Endothelial cell (in vitro differentiated cells): ENCODE measurements at regions not wholly inside any gene's neighbourhood (a gene's known extent, or its start where the extent isn't known, plus 50 kb on each side); places are given as distances from the start of the nearest gene placed in this dataset.

Experiments used
- DNase-seq: peaks from one replicate; pipeline ENCODE4 v3.0.0; 2021; ENCODE audit warnings: low spot score
- H3K27ac Mint-ChIP-seq: one replicate; pipeline ENCODE4 v1.8.0; 2021; ENCODE audit warnings: mixed read lengths, inconsistent platforms; ENCODE audit not compliant: unreplicated experiment
- H3K27me3 Mint-ChIP-seq: one replicate; pipeline ENCODE4 v1.8.0; 2021; ENCODE audit warnings: mild to moderate bottlenecking, moderate library complexity, mixed read lengths, inconsistent platforms; ENCODE audit not compliant: unreplicated experiment
- H3K36me3 Mint-ChIP-seq: one replicate; pipeline ENCODE4 v1.8.0; 2021; ENCODE audit warnings: mild to moderate bottlenecking, low read depth, mixed read lengths, inconsistent platforms; ENCODE audit not compliant: unreplicated experiment
- H3K4me1 Mint-ChIP-seq: one replicate; pipeline ENCODE4 v1.8.0; 2021; ENCODE audit warnings: mild to moderate bottlenecking, mixed read lengths, inconsistent platforms; ENCODE audit not compliant: unreplicated experiment
- H3K4me3 Mint-ChIP-seq: one replicate; pipeline ENCODE4 v1.8.0; 2021; ENCODE audit warnings: mild to moderate bottlenecking, mixed read lengths, inconsistent platforms; ENCODE audit not compliant: unreplicated experiment
- H3K9me3 Mint-ChIP-seq: one replicate; pipeline ENCODE4 v1.8.0; 2021; ENCODE audit warnings: mixed read lengths, inconsistent platforms; ENCODE audit not compliant: unreplicated experiment
- CTCF ChIP-seq: fragments of 200-600 bp; sonication (generic); IDR thresholded peaks from one replicate; pipeline ENCODE4 v1.5.0; 2021; ENCODE audit warnings: antibody characterized with exemption; ENCODE audit not compliant: unreplicated experiment

- no peak overlapping the region for H3K27ac Mint-ChIP-seq
- DNase-seq, result no peak
- H3K4me3 Mint-ChIP-seq, result no peak overlapping the region
- no peak for TF ChIP-seq CTCF
- H3K4me1 Mint-ChIP-seq, result no peaks in the 10 kb centered on the region
- no peaks in the 10 kb centered on the region for H3K27me3 Mint-ChIP-seq
- H3K36me3 Mint-ChIP-seq, result no peaks in the 10 kb centered on the region
- no peaks in the 10 kb centered on the region for H3K9me3 Mint-ChIP-seq
Observed at GRCh38 chr1:81192647-81193642, 607.8 kb upstream of the ADGRL2 start.

- no peaks in the 10 kb centered on the region for H3K9me3 Mint-ChIP-seq
- no peak for DNase-seq
- H3K27ac Mint-ChIP-seq, result no peak overlapping the region
- H3K27me3 Mint-ChIP-seq, result no peaks in the 10 kb centered on the region
- TF ChIP-seq CTCF, result no peak
- no peak overlapping the region for H3K4me3 Mint-ChIP-seq
- H3K4me1 Mint-ChIP-seq, result no peaks in the 10 kb centered on the region
- no peaks in the 10 kb centered on the region for H3K36me3 Mint-ChIP-seq
Observed at GRCh38 chr1:81190003-81190402, 610.7 kb upstream of the ADGRL2 start.

- Mint-ChIP-seq H3K36me3 (no peaks in the 10 kb centered on the region), H3K4me1 (no peaks in the 10 kb centered on the region), H3K4me3 (no peak overlapping the region), H3K27ac (no peak overlapping the region), H3K27me3 (no peaks in the 10 kb centered on the region), H3K9me3 (no peaks in the 10 kb centered on the region)
- no peak for DNase-seq
- TF ChIP-seq CTCF, result no peak
Observed at GRCh38 chr1:81187635-81188034, 613.1 kb upstream of the ADGRL2 start.

GRCh38 chr1:81186261-81186660 is 614.5 kb upstream of the ADGRL2 start:
- Mint-ChIP-seq H3K4me3 (no peak overlapping the region), H3K4me1 (no peaks in the 10 kb centered on the region), H3K27ac (no peak overlapping the region), H3K36me3 (no peaks in the 10 kb centered on the region), H3K27me3 (no peaks in the 10 kb centered on the region), H3K9me3 (no peaks in the 10 kb centered on the region)
- TF ChIP-seq CTCF, result no peak
- DNase-seq, result no peak

GRCh38 chr1:81183553-81183952 is 617.2 kb upstream of the ADGRL2 start:
- Mint-ChIP-seq H3K36me3 (no peaks in the 10 kb centered on the region), H3K9me3 (no peaks in the 10 kb centered on the region), H3K27me3 (no peaks in the 10 kb centered on the region), H3K4me1 (no peaks in the 10 kb centered on the region), H3K27ac (no peak overlapping the region), H3K4me3 (no peak overlapping the region)
- DNase-seq, result no peak
- no peak for TF ChIP-seq CTCF
